ENCODE measurements at regions not wholly inside any gene's neighbourhood (a gene's known extent, or its start where the extent isn't known, plus 50 kb on each side); places are given as distances from the start of the nearest gene placed in this dataset.
"Not testable (repeated sequence)": the region's sequence is repeated elsewhere in the genome, so short reads cannot be mapped to it uniquely, and the experiment has no call there.

GRCh38 chr2:226554701-226555100, 244.9 kb downstream of the IRS1 start:
- no peak for TF ChIP-seq TAF1 (IDR thresholded peaks at IDR 0.05; ENCODE audit: low read depth, low read length)
- TF ChIP-seq POLR2AphosphoS5 (IDR thresholded peaks at IDR 0.05; ENCODE audit: low read depth, low read length): no peak
- no peak for TF ChIP-seq SPI1 (IDR thresholded peaks at IDR 0.05; ENCODE audit: low read depth, low read length)
- TF ChIP-seq PAX5 (IDR thresholded peaks at IDR 0.05; ENCODE audit: insufficient read depth, low read length, severe bottlenecking): no peak
- TF ChIP-seq POU2F2 (IDR thresholded peaks at IDR 0.05; ENCODE audit: low read depth, low read length): no peak
- no peak for TF ChIP-seq POLR2A (IDR thresholded peaks at IDR 0.05; ENCODE audit: low read depth, low read length)
- DNase-seq (ENCODE audit: insufficient read length, low spot score): no peak
- no peak for FAIRE-seq

- FAIRE-seq: no peak
- DNase-seq (ENCODE audit: insufficient read length, low spot score): no peak
These were observed 246.3 kb downstream of the IRS1 start for GRCh38 chr2:226553333-226553732.

GRCh38 chr2:226552571-226553285, 246.9 kb downstream of the IRS1 start:
- no peak for DNase-seq (ENCODE audit: insufficient read length, low spot score)
- FAIRE-seq: no peak
- TF ChIP-seq TAF1 (IDR thresholded peaks at IDR 0.05; ENCODE audit: low read depth, low read length): no peak

More at GRCh38 chr2:226553333-226553732, 246.3 kb downstream of the IRS1 start:
- TF ChIP-seq TAF1 (IDR thresholded peaks at IDR 0.05; ENCODE audit: low read depth, low read length): no peak
- no peak for TF ChIP-seq POLR2A (IDR thresholded peaks at IDR 0.05; ENCODE audit: low read depth, low read length)
- no peak for TF ChIP-seq PAX5 (IDR thresholded peaks at IDR 0.05; ENCODE audit: insufficient read depth, low read length, severe bottlenecking)
- no peak for TF ChIP-seq POU2F2 (IDR thresholded peaks at IDR 0.05; ENCODE audit: low read depth, low read length)
- no peak for TF ChIP-seq POLR2AphosphoS5 (IDR thresholded peaks at IDR 0.05; ENCODE audit: low read depth, low read length)
- no peak for TF ChIP-seq SPI1 (IDR thresholded peaks at IDR 0.05; ENCODE audit: low read depth, low read length)

GRCh38 chr2:226551522-226552250, 247.9 kb downstream of the IRS1 start:
- FAIRE-seq (no peak), DNase-seq (ENCODE audit: insufficient read length, low spot score) (no peak)
- TF ChIP-seq POU2F2 (IDR thresholded peaks at IDR 0.05; ENCODE audit: low read depth, low read length): no peak
- no peak for TF ChIP-seq SPI1 (IDR thresholded peaks at IDR 0.05; ENCODE audit: low read depth, low read length)
- TF ChIP-seq POLR2AphosphoS5 (IDR thresholded peaks at IDR 0.05; ENCODE audit: low read depth, low read length): no peak
- no peak for TF ChIP-seq POLR2A (IDR thresholded peaks at IDR 0.05; ENCODE audit: low read depth, low read length)
- TF ChIP-seq PAX5 (IDR thresholded peaks at IDR 0.05; ENCODE audit: insufficient read depth, low read length, severe bottlenecking): no peak
- no peak for TF ChIP-seq TAF1 (IDR thresholded peaks at IDR 0.05; ENCODE audit: low read depth, low read length)

GRCh38 chr2:226550801-226551200, 248.8 kb downstream of the IRS1 start:
- no peak for FAIRE-seq
- no peak for DNase-seq (ENCODE audit: insufficient read length, low spot score)
- no peak for TF ChIP-seq POLR2A (IDR thresholded peaks at IDR 0.05; ENCODE audit: low read depth, low read length)
- TF ChIP-seq POU2F2 (IDR thresholded peaks at IDR 0.05; ENCODE audit: low read depth, low read length): no peak
- no peak for TF ChIP-seq TAF1 (IDR thresholded peaks at IDR 0.05; ENCODE audit: low read depth, low read length)
- no peak for TF ChIP-seq SPI1 (IDR thresholded peaks at IDR 0.05; ENCODE audit: low read depth, low read length)
- no peak for TF ChIP-seq POLR2AphosphoS5 (IDR thresholded peaks at IDR 0.05; ENCODE audit: low read depth, low read length)
- no peak for TF ChIP-seq PAX5 (IDR thresholded peaks at IDR 0.05; ENCODE audit: insufficient read depth, low read length, severe bottlenecking)

GRCh38 chr2:226548732-226549131, 250.9 kb downstream of the IRS1 start:
- TF ChIP-seq POU2F2 (IDR thresholded peaks at IDR 0.05; ENCODE audit: low read depth, low read length) (no peak), SPI1 (IDR thresholded peaks at IDR 0.05; ENCODE audit: low read depth, low read length) (no peak), POLR2AphosphoS5 (IDR thresholded peaks at IDR 0.05; ENCODE audit: low read depth, low read length) (no peak), TAF1 (IDR thresholded peaks at IDR 0.05; ENCODE audit: low read depth, low read length) (no peak), PAX5 (IDR thresholded peaks at IDR 0.05; ENCODE audit: insufficient read depth, low read length, severe bottlenecking) (no peak), POLR2A (IDR thresholded peaks at IDR 0.05; ENCODE audit: low read depth, low read length) (no peak)
- FAIRE-seq: no peak
- DNase-seq (ENCODE audit: insufficient read length, low spot score): no peak

GRCh38 chr2:226544596-226545210, 254.9 kb downstream of the IRS1 start:
- no peak for DNase-seq (ENCODE audit: insufficient read length, low spot score)
- no peak for FAIRE-seq
- TF ChIP-seq POLR2A (IDR thresholded peaks at IDR 0.05; ENCODE audit: low read depth, low read length) (no peak), SPI1 (IDR thresholded peaks at IDR 0.05; ENCODE audit: low read depth, low read length) (no peak), POU2F2 (IDR thresholded peaks at IDR 0.05; ENCODE audit: low read depth, low read length) (no peak), TAF1 (IDR thresholded peaks at IDR 0.05; ENCODE audit: low read depth, low read length) (no peak), PAX5 (IDR thresholded peaks at IDR 0.05; ENCODE audit: insufficient read depth, low read length, severe bottlenecking) (no peak), POLR2AphosphoS5 (IDR thresholded peaks at IDR 0.05; ENCODE audit: low read depth, low read length) (no peak)

- DNase-seq (ENCODE audit: insufficient read length, low spot score): no peak
- FAIRE-seq: no peak
- TF ChIP-seq POLR2A (IDR thresholded peaks at IDR 0.05; ENCODE audit: low read depth, low read length) (no peak), PAX5 (IDR thresholded peaks at IDR 0.05; ENCODE audit: insufficient read depth, low read length, severe bottlenecking) (no peak), TAF1 (IDR thresholded peaks at IDR 0.05; ENCODE audit: low read depth, low read length) (no peak)
These were observed 259.2 kb downstream of the IRS1 start for GRCh38 chr2:226540204-226540994.

- no peak for FAIRE-seq
- DNase-seq (ENCODE audit: insufficient read length, low spot score): no peak
- TF ChIP-seq PAX5 (IDR thresholded peaks at IDR 0.05; ENCODE audit: insufficient read depth, low read length, severe bottlenecking) (no peak), TAF1 (IDR thresholded peaks at IDR 0.05; ENCODE audit: low read depth, low read length) (no peak), POU2F2 (IDR thresholded peaks at IDR 0.05; ENCODE audit: low read depth, low read length) (no peak), SPI1 (IDR thresholded peaks at IDR 0.05; ENCODE audit: low read depth, low read length) (no peak), POLR2AphosphoS5 (IDR thresholded peaks at IDR 0.05; ENCODE audit: low read depth, low read length) (no peak), POLR2A (IDR thresholded peaks at IDR 0.05; ENCODE audit: low read depth, low read length) (no peak)
These were observed 263.2 kb downstream of the IRS1 start for GRCh38 chr2:226536410-226536809.

- not testable (repeated sequence) for FAIRE-seq; DNase-seq (ENCODE audit: insufficient read length, low spot score)
These were observed 266.6 kb downstream of the IRS1 start for GRCh38 chr2:226532976-226533375.
